GM12878 (cell line): ENCODE measurements at regions not wholly inside any gene's neighbourhood (a gene's known extent, or its start where the extent isn't known, plus 50 kb on each side); places are given as distances from the start of the nearest gene placed in this dataset.
"Not testable (repeated sequence)": the region's sequence is repeated elsewhere in the genome, so short reads cannot be mapped to it uniquely, and the experiment has no call there.

Experiments used
- ATAC-seq: fragments of 200-7000 bp; cut with Tn5 transposase; 3 replicates; pipeline ENCODE4 v1.9.1; 2020; ENCODE audit warnings: mild to moderate bottlenecking, moderate library complexity
- BruUV-seq: library from RNA; stranded (reverse); fragments of 400-500 nt; replicated peaks from 2 replicates; lab custom pipeline; 2021; lab: Mats Ljungman, UMichigan
- CTCF ChIA-PET: fragments of 300-600 bp; sonication (Branson Sonifier 250); formaldehyde crosslinking; extraction: SDS; loops from one replicate; lab custom pipeline; 2021; ENCODE audit warnings: inconsistent platforms; lab: Yijun Ruan, JAX
- POLR2A ChIA-PET: fragments of 350-600 bp; formaldehyde crosslinking; extraction: SDS; loops from one replicate; lab custom pipeline; 2021; ENCODE audit warnings: inconsistent platforms; lab: Charles Lee
- RAD21 ChIA-PET: fragments of 300-600 bp; sonication (Branson Sonifier 250); formaldehyde crosslinking; loops from one replicate; lab custom pipeline; 2023; ENCODE audit warnings: antibody characterized with exemption; ENCODE audit not compliant: unreplicated experiment; lab: Charles Lee
- SMC1A ChIA-PET: fragments of 300-600 bp; sonication (Branson Sonifier 250); formaldehyde crosslinking; loops from one replicate; lab custom pipeline; 2023; ENCODE audit not compliant: unreplicated experiment, uncharacterized antibody; lab: Charles Lee
- DNase-seq: peaks from one replicate; pipeline ENCODE4 v3.0.0-alpha.2; 2011; ENCODE audit warnings: low read depth, low spot score
- FAIRE-seq: peaks from 3 replicates; lab custom pipeline; 2011; peaks lifted over from hg19 to GRCh38; lab: Jason Lieb, UNC
- H2AFZ ChIP-seq: 2 replicates; pipeline ENCODE4 v1.6.0; 2011; ENCODE audit warnings: low read depth, low read length, control low read depth; ENCODE audit not compliant: control insufficient read depth
- H3K27ac ChIP-seq: 2 replicates; pipeline ENCODE4 v1.5.1; 2011; ENCODE audit warnings: control low read depth; ENCODE audit not compliant: control insufficient read depth, insufficient read depth
- H3K27me3 ChIP-seq, 2 experiments: replicated peaks in 1 of 2; 2 replicates each; pipeline versions ENCODE4 v1.6.0 to v1.6.1; 2011; ENCODE audit warnings: low read length in 1 of 2; ENCODE audit not compliant: control insufficient read depth in 2 of 2, insufficient read depth in 2 of 2
- H3K36me3 ChIP-seq, 2 experiments: 2 replicates each; pipeline ENCODE4 v1.5.1; 2011; ENCODE audit warnings: low read length in 1 of 2; ENCODE audit not compliant: control insufficient read depth in 2 of 2, insufficient read depth in 2 of 2
- H3K4me1 ChIP-seq: 2 replicates; pipeline ENCODE4 v1.6.1; 2011; ENCODE audit warnings: mild to moderate bottlenecking, low read length, moderate library complexity, mixed read lengths; ENCODE audit not compliant: control insufficient read depth, insufficient read depth
- H3K4me2 ChIP-seq: 2 replicates; pipeline ENCODE4 v1.6.0; 2011; ENCODE audit warnings: control low read depth; ENCODE audit not compliant: control insufficient read depth, insufficient read depth
- H3K4me3 ChIP-seq: fragments of 200-600 bp; sonication (generic); 2 replicates; pipeline ENCODE4 v1.5.1; 2016
- H3K79me2 ChIP-seq: 2 replicates; pipeline ENCODE4 v1.6.0; 2011; ENCODE audit warnings: low read length; ENCODE audit not compliant: control insufficient read depth, insufficient read depth
- H3K9ac ChIP-seq: 2 replicates; pipeline ENCODE4 v1.8.0; 2011; ENCODE audit warnings: low read length, control low read depth, mixed read lengths; ENCODE audit not compliant: control insufficient read depth, insufficient read depth
- H3K9me3 ChIP-seq: replicated peaks from 3 replicates; pipeline ENCODE4 v1.5.1; 2011; ENCODE audit warnings: mild to moderate bottlenecking, low read length; ENCODE audit not compliant: control insufficient read depth, insufficient read depth
- H4K20me1 ChIP-seq: 2 replicates; pipeline ENCODE4 v1.6.0; 2011; ENCODE audit not compliant: control insufficient read depth, insufficient read depth
- BCL11A ChIP-seq: IDR thresholded peaks from 2 replicates; pipeline ENCODE4 v1.6.1; 2011; ENCODE audit warnings: low read depth, low read length
- BMI1 ChIP-seq: fragments of 450-650 bp; IDR thresholded peaks from 2 replicates; pipeline ENCODE4 v1.6.1; 2016; ENCODE audit warnings: mild to moderate bottlenecking, moderate library complexity, borderline replicate concordance
- IKZF1 ChIP-seq: fragments of 450-650 bp; conservative IDR thresholded peaks from 2 replicates; pipeline ENCODE4 v1.6.1; 2017; ENCODE audit warnings: antibody characterized with exemption, mild to moderate bottlenecking
- MEF2B ChIP-seq: fragments of 450-650 bp; IDR thresholded peaks from 2 replicates; pipeline ENCODE4 v1.6.1; 2018; ENCODE audit warnings: mild to moderate bottlenecking, moderate library complexity; ENCODE audit not compliant: partially characterized antibody, poor library complexity, severe bottlenecking
- NKRF ChIP-seq: fragments of 450-650 bp; conservative IDR thresholded peaks from 2 replicates; pipeline ENCODE4 v1.6.1; 2017; ENCODE audit warnings: mild to moderate bottlenecking, moderate library complexity
- RELA ChIP-seq: fragments of 450-650 bp; IDR thresholded peaks from 2 replicates; pipeline ENCODE4 v1.8.0; 2014; ENCODE audit warnings: borderline replicate concordance; ENCODE audit not compliant: partially characterized antibody
- RELB ChIP-seq: fragments of 450-650 bp; IDR thresholded peaks from 2 replicates; pipeline ENCODE4 v1.6.1; 2017; ENCODE audit warnings: low read depth, mild to moderate bottlenecking, moderate library complexity
- ZNF274 ChIP-seq: IDR thresholded peaks from one replicate; pipeline ENCODE4 v1.8.0; 2011; ENCODE audit not compliant: insufficient read length, insufficient read depth
- ZZZ3 ChIP-seq: IDR thresholded peaks from 2 replicates; pipeline ENCODE4 v1.6.1; 2011; ENCODE audit warnings: low read depth; ENCODE audit not compliant: control insufficient read depth, insufficient read length
- WGBS: methylation state at CpG from one replicate; pipeline ENCODE4 v1.1.6; 2016; ENCODE audit warnings: low lambda C conversion rate; ENCODE audit not compliant: insufficient replicate concordance, insufficient coverage; ENCODE audit errors: missing lambda C conversion rate; 5-methylcytosine and 5-hydroxymethylcytosine counted together
- in situ Hi-C: fragments of 300-500 bp; cut with MboI; formaldehyde crosslinking; loops from 9 replicates; pipeline ENCODE4 v1.14.3; 2018; ENCODE audit warnings: mixed read lengths
- intact Hi-C: fragments of 100-400 bp; cut with micrococcal nuclease; formaldehyde crosslinking; loops from one replicate; pipeline ENCODE4 v1.14.2; 2022; ENCODE audit not compliant: unreplicated experiment
- TF ChIP-seq, protein P1 (sequence below): IDR thresholded peaks from 2 replicates; pipeline ENCODE4 v1.6.1; 2011; ENCODE audit warnings: low read depth, low read length, improper control_type of control experiment, borderline replicate concordance

DNA sequence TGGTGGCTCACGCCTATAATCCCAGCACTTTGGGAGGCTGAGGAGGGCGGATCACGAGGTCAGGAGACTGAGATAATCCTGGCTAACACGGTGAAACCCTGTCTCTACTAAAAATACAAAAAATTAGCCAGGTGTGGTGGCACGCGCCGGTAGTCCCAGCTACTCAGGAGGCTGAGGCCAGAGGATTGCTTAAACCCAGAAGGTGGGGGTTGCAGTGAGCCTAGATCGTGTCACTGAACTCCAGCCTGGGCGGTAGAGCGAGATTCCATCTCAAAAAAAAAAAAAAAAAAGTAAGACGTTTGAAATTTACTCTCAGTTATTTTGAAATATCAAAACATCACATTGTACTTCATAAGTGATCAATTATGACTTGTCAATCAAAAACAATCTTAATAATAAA is 176.9 kb upstream of the ZNF804A start:
- in situ Hi-C loops, FAIRE-seq: not testable (repeated sequence)
- POLR2A ChIA-PET, result interaction anchor here (0.7 kb wide), 1 partner anchor 34 kb away, joined by 4 read pairs; no protein-coding TSS in a partner anchor

GRCh38 chr2:184425083-184425482 is 173.2 kb upstream of the ZNF804A start:
- BruUV-seq, result no TSS peak
- no peak for DNase-seq
- in situ Hi-C loops, result no loop called here

More for the DNA sequence above, 176.9 kb upstream of the ZNF804A start:
- CTCF ChIA-PET, H2AFZ ChIP-seq, H4K20me1 ChIP-seq, intact Hi-C loops, H3K4me3 ChIP-seq, H3K36me3 ChIP-seq, H3K27ac ChIP-seq, H3K4me1 ChIP-seq, BruUV-seq, ATAC-seq, RAD21 ChIA-PET, H3K9me3 ChIP-seq, H3K27me3 ChIP-seq, H3K79me2 ChIP-seq, DNase-seq, H3K4me2 ChIP-seq, H3K9ac ChIP-seq: not testable (repeated sequence)
- 83% methylated on average over 11 of the region's 11 CpGs for WGBS
- SMC1A ChIA-PET, result interaction anchor here (2.1 kb wide), 1 partner anchor 13 kb away, joined by 5 read pairs; no protein-coding TSS in a partner anchor

More at GRCh38 chr2:184425083-184425482, 173.2 kb upstream of the ZNF804A start:
- H3K9me3 ChIP-seq, result no peaks in the 10 kb centered on the region
- H3K27ac ChIP-seq, result no peak overlapping the region
- ATAC-seq, result peak; percentile 95
- no peak overlapping the region for H3K9ac ChIP-seq
- FAIRE-seq, result no peak
- H3K36me3 ChIP-seq, result no peaks in the 10 kb centered on the region
- no peaks in the 10 kb centered on the region for H3K4me1 ChIP-seq
- TF ChIP-seq BMI1 (no peak), MEF2B (peak; percentile 47), IKZF1 (no peak), ZNF274 (no peak), RELA (no peak), BCL11A (0 out of 2 replicates have a peak, but pooled peaks have one; percentile 40), ZZZ3 (no peak), NKRF (no peak), RELB (no peak)
- TF ChIP-seq, protein P1, sequence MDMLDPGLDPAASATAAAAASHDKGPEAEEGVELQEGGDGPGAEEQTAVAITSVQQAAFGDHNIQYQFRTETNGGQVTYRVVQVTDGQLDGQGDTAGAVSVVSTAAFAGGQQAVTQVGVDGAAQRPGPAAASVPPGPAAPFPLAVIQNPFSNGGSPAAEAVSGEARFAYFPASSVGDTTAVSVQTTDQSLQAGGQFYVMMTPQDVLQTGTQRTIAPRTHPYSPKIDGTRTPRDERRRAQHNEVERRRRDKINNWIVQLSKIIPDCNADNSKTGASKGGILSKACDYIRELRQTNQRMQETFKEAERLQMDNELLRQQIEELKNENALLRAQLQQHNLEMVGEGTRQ, result no peak
- intact Hi-C loops, result no loop called here
- H3K79me2 ChIP-seq, result no peaks in the 10 kb centered on the region
- WGBS, result 7% methylated on average over 2 of the region's 2 CpGs
- no peak overlapping the region for H3K4me2 ChIP-seq
- no peaks in the 10 kb centered on the region for H3K27me3 ChIP-seq
- no peak overlapping the region for H3K4me3 ChIP-seq
- no peak overlapping the region for H2AFZ ChIP-seq
- SMC1A ChIA-PET, result interaction anchor here (0.6 to 4.2 kb wide), 8 partner anchors 10 to 356 kb away, joined by 3 to 21 read pairs (median 4); no protein-coding TSS in a partner anchor
- POLR2A ChIA-PET, result no interaction called here
- H4K20me1 ChIP-seq, result no peaks in the 10 kb centered on the region
- RAD21 ChIA-PET, result interaction anchor here (1.2 to 1.6 kb wide), 3 partner anchors 11 to 38 kb away, joined by 3 to 4 read pairs (median 3); no protein-coding TSS in a partner anchor
- CTCF ChIA-PET, result interaction anchor here (0.6 to 1.0 kb wide), 4 partner anchors 62 to 1263 kb away, joined by 3 to 5 read pairs (median 3); no protein-coding TSS in a partner anchor
